H1 (cell line): ENCODE measurements at regions not wholly inside any gene's neighbourhood (a gene's known extent, or its start where the extent isn't known, plus 50 kb on each side); places are given as distances from the start of the nearest gene placed in this dataset.

Experiments used
- CTCF ChIA-PET: fragments of 300-600 bp; sonication (Branson Sonifier 250); formaldehyde crosslinking; loops from one replicate; lab custom pipeline; 2021; ENCODE audit not compliant: partially characterized antibody; lab: Charles Lee
- POLR2A ChIA-PET: fragments of 300-600 bp; sonication (Branson Sonifier 250); formaldehyde crosslinking; loops from one replicate; lab custom pipeline; 2021; ENCODE audit warnings: inconsistent platforms; ENCODE audit not compliant: partially characterized antibody; lab: Charles Lee
- DNase-seq, 2 experiments: peaks; one replicate each; pipeline versions ENCODE4 v3.0.0 to v3.0.0-alpha.2; 2010 to 2022; ENCODE audit warnings: low spot score in 2 of 2, low read depth in 1 of 2, mixed read lengths in 1 of 2
- FAIRE-seq: peaks from 2 replicates; lab custom pipeline; 2011; peaks lifted over from hg19 to GRCh38; lab: Jason Lieb, UNC
- H2AFZ ChIP-seq: 2 replicates; pipeline ENCODE4 v1.8.1; 2012; ENCODE audit warnings: low read length, inconsistent platforms
- H2AK5ac ChIP-seq: 2 replicates; pipeline ENCODE4 v1.6.1; 2013; ENCODE audit warnings: low read depth, low read length
- H2BK120ac ChIP-seq: replicated peaks from 2 replicates; pipeline ENCODE3; 2013; ENCODE audit warnings: low read depth, low read length, inconsistent platforms
- H2BK12ac ChIP-seq: 2 replicates; pipeline ENCODE4 v1.6.1; 2013; ENCODE audit warnings: low read depth, low read length
- H2BK15ac ChIP-seq: 2 replicates; pipeline ENCODE4 v1.6.1; 2013; ENCODE audit warnings: low read length
- H2BK20ac ChIP-seq: 2 replicates; pipeline ENCODE4 v1.6.1; 2013; ENCODE audit warnings: low read length
- H2BK5ac ChIP-seq: 2 replicates; pipeline ENCODE4 v1.6.1; 2013; ENCODE audit warnings: low read depth, low read length
- H3K14ac ChIP-seq: 2 replicates; pipeline ENCODE4 v1.6.1; 2013; ENCODE audit warnings: inconsistent platforms; ENCODE audit not compliant: insufficient read length
- H3K18ac ChIP-seq: 2 replicates; pipeline ENCODE4 v1.6.1; 2013; ENCODE audit warnings: low read length; ENCODE audit errors: extremely low read depth
- H3K23ac ChIP-seq: 2 replicates; pipeline ENCODE4 v1.6.1; 2013; ENCODE audit warnings: inconsistent platforms; ENCODE audit not compliant: insufficient read length
- H3K23me2 ChIP-seq: 2 replicates; pipeline ENCODE4 v1.6.1; 2013; ENCODE audit warnings: low read depth, low read length
- H3K27ac ChIP-seq: 2 replicates; pipeline ENCODE4 v1.6.1; 2011; ENCODE audit warnings: low read depth, low read length, inconsistent platforms
- H3K27me3 ChIP-seq, 4 experiments: replicated peaks in 1 of 4; 1 replicate in 1 of 4; 2 replicates in 3 of 4; pipeline versions ENCODE4 v1.6.1 to v1.8.1; 2011 to 2013; ENCODE audit warnings: low read length in 3 of 4, mild to moderate bottlenecking in 3 of 4, inconsistent platforms in 2 of 4, mixed read lengths in 2 of 4, moderate library complexity in 1 of 4; ENCODE audit not compliant: control insufficient read depth in 3 of 4, insufficient read depth in 3 of 4; ENCODE audit errors: extremely low read depth in 1 of 4
- H3K36me3 ChIP-seq, 4 experiments: 2 replicates each; pipeline versions ENCODE4 v1.6.1 to v1.8.1; 2011 to 2013; ENCODE audit warnings: mild to moderate bottlenecking in 4 of 4, low read length in 3 of 4, moderate library complexity in 2 of 4, control low read depth in 1 of 4, inconsistent platforms in 1 of 4; ENCODE audit not compliant: insufficient read depth in 4 of 4, control insufficient read depth in 2 of 4
- H3K4ac ChIP-seq: replicated peaks from 2 replicates; pipeline ENCODE3; 2013; ENCODE audit warnings: low read length, low read depth, mixed read lengths, inconsistent platforms; ENCODE audit not compliant: insufficient read length
- H3K4me1 ChIP-seq, 4 experiments: replicated peaks in 1 of 4; 1 replicate in 1 of 4; 2 replicates in 3 of 4; pipeline versions ENCODE4 v1.6.1 to v1.8.1; 2011 to 2013; ENCODE audit warnings: low read length in 3 of 4, inconsistent platforms in 2 of 4, mixed read lengths in 1 of 4; ENCODE audit not compliant: insufficient read depth in 4 of 4, control insufficient read depth in 3 of 4
- H3K4me2 ChIP-seq, 2 experiments: 2 replicates each; pipeline versions ENCODE4 v1.6.1 to v1.8.1; 2011 to 2013; ENCODE audit warnings: low read depth in 2 of 2, low read length in 2 of 2, control low read depth in 1 of 2, inconsistent platforms in 1 of 2, mild to moderate bottlenecking in 1 of 2; ENCODE audit not compliant: insufficient read depth in 1 of 2
- H3K4me3 ChIP-seq, 4 experiments: fragments of 200-600, 300-600 bp in 1 of 4; sonication (generic), shearing (Covaris generic), sonication (Bioruptor Twin) in 1 of 4; 2 replicates each; pipeline versions ENCODE4 v1.5.1 to v1.8.1; 2011 to 2016; ENCODE audit warnings: low read length in 4 of 4, low read depth in 3 of 4, control low read depth in 2 of 4, inconsistent platforms in 2 of 4, mild to moderate bottlenecking in 2 of 4, mixed read lengths in 1 of 4, moderate library complexity in 1 of 4; ENCODE audit not compliant: insufficient read depth in 2 of 4; ENCODE audit errors: extremely low read depth in 1 of 4
- H3K56ac ChIP-seq: replicated peaks from 2 replicates; pipeline ENCODE3; 2013; ENCODE audit warnings: low read depth, mild to moderate bottlenecking, mixed read lengths, low read length, inconsistent platforms; ENCODE audit not compliant: insufficient read length
- H3K79me1 ChIP-seq: 2 replicates; pipeline ENCODE4 v1.6.1; 2013; ENCODE audit warnings: low read depth, low read length, control low read depth
- H3K79me2 ChIP-seq, 2 experiments: 2 replicates each; pipeline versions ENCODE4 v1.6.1 to v1.8.1; 2012 to 2013; ENCODE audit warnings: low read length in 2 of 2, mild to moderate bottlenecking in 2 of 2, inconsistent platforms in 1 of 2; ENCODE audit not compliant: insufficient read depth in 2 of 2, control insufficient read depth in 1 of 2
- H3K9ac ChIP-seq, 4 experiments: replicated peaks in 1 of 4; 1 replicate in 1 of 4; 2 replicates in 3 of 4; pipeline versions ENCODE4 v1.6.1 to v1.8.1; 2011 to 2013; ENCODE audit warnings: low read depth in 3 of 4, low read length in 3 of 4, control low read depth in 2 of 4, mild to moderate bottlenecking in 2 of 4, moderate library complexity in 2 of 4, inconsistent platforms in 1 of 4; ENCODE audit errors: extremely low read depth in 1 of 4
- H3K9me3 ChIP-seq, 2 experiments: 2 replicates each; pipeline versions ENCODE4 v1.6.1 to v1.8.1; 2012 to 2013; ENCODE audit warnings: mild to moderate bottlenecking in 2 of 2, moderate library complexity in 2 of 2, control low read depth in 1 of 2, inconsistent platforms in 1 of 2, low read depth in 1 of 2, low read length in 1 of 2, mixed read lengths in 1 of 2; ENCODE audit not compliant: insufficient read depth in 2 of 2
- H4K20me1 ChIP-seq, 2 experiments: replicated peaks in 1 of 2; 2 replicates each; pipeline versions ENCODE3 to v1.8.1; 2011 to 2013; ENCODE audit warnings: inconsistent platforms in 2 of 2, low read length in 2 of 2, mild to moderate bottlenecking in 1 of 2; ENCODE audit not compliant: insufficient read depth in 2 of 2, control insufficient read depth in 1 of 2
- H4K5ac ChIP-seq: 2 replicates; pipeline ENCODE4 v1.6.1; 2013; ENCODE audit warnings: low read length, low read depth, mixed read lengths, inconsistent platforms; ENCODE audit not compliant: insufficient read length
- H4K8ac ChIP-seq: 2 replicates; pipeline ENCODE4 v1.8.0; 2013; ENCODE audit warnings: mild to moderate bottlenecking, moderate library complexity, low read length, inconsistent platforms; ENCODE audit not compliant: insufficient read depth; ENCODE audit errors: extremely low read depth
- H4K91ac ChIP-seq: replicated peaks from 2 replicates; pipeline ENCODE3; 2013; ENCODE audit warnings: low read length, mixed read lengths, inconsistent platforms; ENCODE audit not compliant: insufficient read length
- CEBPB ChIP-seq: IDR thresholded peaks from 2 replicates; pipeline ENCODE4 v1.6.1; 2012; ENCODE audit warnings: low read depth, low read length
- TEAD4 ChIP-seq: IDR thresholded peaks from 2 replicates; pipeline ENCODE4 v1.6.1; 2012; ENCODE audit warnings: low read depth, low read length, inconsistent platforms, mixed read lengths
- WGBS, 2 experiments: shearing (Covaris generic) in 1 of 2; methylation state at CpG; one replicate each; pipeline versions ENCODE4 v1.1.6 to v1.1.7; 2013 to 2015; ENCODE audit warnings: low lambda C conversion rate in 2 of 2, mixed read lengths in 2 of 2, inconsistent platforms in 1 of 2, low coverage in 1 of 2, missing lambda C conversion rate in 1 of 2; ENCODE audit not compliant: insufficient replicate concordance in 2 of 2, insufficient coverage in 1 of 2, insufficient read length in 1 of 2; ENCODE audit errors: extremely low coverage in 1 of 2, missing lambda C conversion rate in 1 of 2; 5-methylcytosine and 5-hydroxymethylcytosine counted together

- Histone ChIP-seq H2AK5ac (no peak overlapping the region), H3K23me2 (no peaks in the 10 kb centered on the region), H3K79me1 (no peaks in the 10 kb centered on the region), H3K36me3 (no peaks in the 10 kb centered on the region), H3K9me3 (peaks cover 15 to 25% of the 10 kb centered on the region in 2 experiments), H3K4ac (no peak overlapping the region), H2BK12ac (no peak overlapping the region), H3K18ac (no peak overlapping the region), H3K27me3 (no peaks in the 10 kb centered on the region), H4K5ac (no peak overlapping the region), H2BK5ac (no peak overlapping the region), H3K14ac (no peak overlapping the region), H3K27ac (no peak overlapping the region), H2BK20ac (no peak overlapping the region), H2BK120ac (no peak overlapping the region), H4K91ac (no peak overlapping the region), H2AFZ (no peak overlapping the region), H3K23ac (no peak overlapping the region), H2BK15ac (no peak overlapping the region), H3K79me2 (no peaks in the 10 kb centered on the region), H3K4me1 (no peaks in the 10 kb centered on the region), H3K4me2 (no peak overlapping the region), H4K8ac (no peak overlapping the region), H3K56ac (no peak overlapping the region), H4K20me1 (no peaks in the 10 kb centered on the region), H3K9ac (no peak overlapping the region), H3K4me3 (no peak overlapping the region)
- CTCF ChIA-PET: interaction anchor here (0.6 to 6.2 kb wide), 8 partner anchors 9 to 864 kb away, joined by 3 to 23 read pairs (median 4); no protein-coding TSS in a partner anchor
- POLR2A ChIA-PET: interaction anchor here (1.0 kb wide), 1 partner anchor 9 kb away, joined by 5 read pairs; no protein-coding TSS in a partner anchor
- no peak for FAIRE-seq
- 90% methylated on average over 1 of the region's 1 CpG; no CpG with 5 or more reads in 1 of the 2 experiments for WGBS, 2 experiments
- no peak for DNase-seq
- TF ChIP-seq CEBPB (no peak), TEAD4 (no peak)
Measured at GRCh38 chr12:3407723-3408122, 83.3 kb upstream of the PRMT8 start.
